Liver (tissue), 8 donors: ENCODE measurements at regions not wholly inside any gene's neighbourhood (a gene's known extent, or its start where the extent isn't known, plus 50 kb on each side); places are given as distances from the start of the nearest gene placed in this dataset.

Experiments used
- DNase-seq: peaks from one replicate; pipeline ENCODE4 v3.0.0-alpha.2; 2017; ENCODE audit warnings: low spot score
- H3K27ac ChIP-seq, 2 donors: one replicate each; pipeline ENCODE4 v1.7.0; 2013; ENCODE audit warnings: inconsistent platforms in 2 of 2, low read length in 2 of 2, control low read depth in 1 of 2, low read depth in 1 of 2, mild to moderate bottlenecking in 1 of 2
- H3K27me3 ChIP-seq, 4 donors: one replicate each; pipeline versions ENCODE4 v1.6.1 to v1.7.0; 2013; ENCODE audit warnings: low read length in 3 of 4, inconsistent platforms in 1 of 4, mild to moderate bottlenecking in 1 of 4, moderate library complexity in 1 of 4; ENCODE audit not compliant: control insufficient read depth in 4 of 4, insufficient read depth in 4 of 4
- H3K36me3 ChIP-seq, 4 donors: one replicate each; pipeline versions ENCODE4 v1.6.1 to v1.7.0; 2013; ENCODE audit warnings: low read length in 3 of 4, mild to moderate bottlenecking in 3 of 4, low read depth in 1 of 4, moderate library complexity in 1 of 4; ENCODE audit not compliant: control insufficient read depth in 4 of 4, insufficient read depth in 3 of 4
- H3K4me1 ChIP-seq, 4 donors: one replicate each; pipeline versions ENCODE4 v1.6.1 to v1.7.0; 2013; ENCODE audit warnings: low read length in 3 of 4, mild to moderate bottlenecking in 3 of 4, moderate library complexity in 1 of 4; ENCODE audit not compliant: control insufficient read depth in 4 of 4, insufficient read depth in 4 of 4
- H3K4me3 ChIP-seq, 3 donors: one replicate each; pipeline versions ENCODE4 v1.6.1 to v1.7.0; 2013; ENCODE audit warnings: low read length in 3 of 3, control low read depth in 1 of 3, low read depth in 1 of 3, mild to moderate bottlenecking in 1 of 3
- H3K9ac ChIP-seq, 2 donors: one replicate each; pipeline ENCODE4 v1.7.0; 2013; ENCODE audit warnings: low read length in 2 of 2, mild to moderate bottlenecking in 2 of 2, moderate library complexity in 2 of 2, control low read depth in 1 of 2, low read depth in 1 of 2
- H3K9me3 ChIP-seq, 4 donors: one replicate each; pipeline versions ENCODE4 v1.6.1 to v1.7.0; 2013; ENCODE audit warnings: low read length in 3 of 4; ENCODE audit not compliant: control insufficient read depth in 4 of 4
- EGR1 ChIP-seq, 2 donors: IDR thresholded peaks; 2 replicates each; pipeline ENCODE4 v1.6.1; 2016 to 2018; ENCODE audit warnings: antibody characterized with exemption in 2 of 2, low read depth in 2 of 2
- FOXA1 ChIP-seq: IDR thresholded peaks from 2 replicates; pipeline ENCODE4 v1.6.1; 2016; ENCODE audit warnings: antibody characterized with exemption
- FOXA2 ChIP-seq: IDR thresholded peaks from 2 replicates; pipeline ENCODE4 v1.6.1; 2016; ENCODE audit warnings: antibody characterized with exemption
- GABPA ChIP-seq, 2 donors: IDR thresholded peaks in 1 of 2; conservative IDR thresholded peaks in 1 of 2; 2 replicates each; pipeline ENCODE4 v1.6.1; 2016; ENCODE audit warnings: antibody characterized with exemption in 2 of 2, mild to moderate bottlenecking in 1 of 2, moderate library complexity in 1 of 2
- HNF4A ChIP-seq, 2 donors: conservative IDR thresholded peaks; 2 replicates each; pipeline ENCODE4 v1.6.1; 2016; ENCODE audit warnings: antibody characterized with exemption in 2 of 2, mild to moderate bottlenecking in 2 of 2
- HNF4G ChIP-seq: IDR thresholded peaks from 2 replicates; pipeline ENCODE4 v1.6.1; 2016; ENCODE audit warnings: antibody characterized with exemption
- JUND ChIP-seq, 2 donors: IDR thresholded peaks; 2 replicates each; pipeline ENCODE4 v1.6.1; 2016; ENCODE audit warnings: antibody characterized with exemption in 2 of 2
- NR2F2 ChIP-seq: IDR thresholded peaks from 2 replicates; pipeline ENCODE4 v1.6.1; 2016; ENCODE audit warnings: antibody characterized with exemption
- RAD21 ChIP-seq, 2 donors: IDR thresholded peaks; 2 replicates each; pipeline ENCODE4 v1.6.1; 2016; ENCODE audit warnings: antibody characterized with exemption in 2 of 2, mild to moderate bottlenecking in 2 of 2
- RXRA ChIP-seq, 2 donors: IDR thresholded peaks; 2 replicates each; pipeline ENCODE4 v1.6.1; 2017 to 2018; ENCODE audit warnings: antibody characterized with exemption in 2 of 2, mild to moderate bottlenecking in 1 of 2
- SP1 ChIP-seq: IDR thresholded peaks from 2 replicates; pipeline ENCODE4 v1.6.1; 2018; ENCODE audit warnings: antibody characterized with exemption, mild to moderate bottlenecking
- TAF1 ChIP-seq: conservative IDR thresholded peaks from 2 replicates; pipeline ENCODE4 v1.6.1; 2016; ENCODE audit warnings: antibody characterized with exemption, mild to moderate bottlenecking
- YY1 ChIP-seq: IDR thresholded peaks from 2 replicates; pipeline ENCODE4 v1.6.1; 2016; ENCODE audit warnings: antibody characterized with exemption, mild to moderate bottlenecking
- WGBS: extraction: QIAGEN DNeasy Blood & Tissue Kit; methylation state at CpG from one replicate; pipeline ENCODE4 v1.1.7; 2013; 5-methylcytosine and 5-hydroxymethylcytosine counted together
- TF ChIP-seq, protein P1 (sequence below): IDR thresholded peaks from 2 replicates; pipeline ENCODE4 v1.6.1; 2016; ENCODE audit warnings: antibody characterized with exemption, mild to moderate bottlenecking
- TF ChIP-seq, protein P2 (sequence below): IDR thresholded peaks from 2 replicates; pipeline ENCODE4 v1.6.1; 2016; ENCODE audit warnings: antibody characterized with exemption
- TF ChIP-seq, protein P3 (sequence below): fragments of 150-350 bp; IDR thresholded peaks from 2 replicates; pipeline ENCODE4 v1.5.1; 2017; ENCODE audit warnings: improper control_type of control experiment, low read depth, low read length; ENCODE audit not compliant: missing input control
- TF ChIP-seq, protein P4 (sequence below): IDR thresholded peaks from 2 replicates; pipeline ENCODE4 v1.6.1; 2016; ENCODE audit warnings: antibody characterized with exemption
- TF ChIP-seq, protein P5 (sequence below): IDR thresholded peaks from 2 replicates; pipeline ENCODE4 v1.6.1; 2016; ENCODE audit warnings: antibody characterized with exemption
- donor health status: healthy.
- donor health status: healthy.
- donor health status: healthy.
- donor health status: healthy.
- donor health status: healthy.

DNA sequence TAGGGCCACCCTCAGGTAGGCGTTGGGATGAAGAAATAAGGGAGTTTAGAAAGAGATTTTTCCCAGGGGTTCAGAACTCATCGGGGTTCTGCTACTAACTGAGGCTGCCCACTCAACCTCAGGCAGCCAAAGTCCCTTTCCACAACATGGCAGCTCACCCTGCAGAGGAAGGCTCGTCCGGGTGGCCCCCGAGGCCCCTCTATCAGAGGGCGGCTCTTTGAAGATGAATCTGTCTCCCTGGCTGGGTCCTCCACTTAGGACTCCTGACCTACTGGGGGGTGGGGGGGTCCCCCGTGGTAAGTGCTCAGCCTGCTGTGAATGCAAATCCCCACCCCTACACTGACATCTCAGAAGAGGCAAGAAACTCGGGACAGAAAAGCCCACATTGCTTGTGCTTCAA is 182.9 kb downstream of the SOD2 start:
- TF ChIP-seq HNF4G: no peak
- no peak for TF ChIP-seq GABPA (IDR thresholded peaks at IDR 0.05 in 1 of 2, conservative IDR thresholded peaks at IDR 0.05 in 1 of 2)
- TF ChIP-seq JUND (IDR thresholded peaks at IDR 0.05): no peak
- TF ChIP-seq, protein P1, sequence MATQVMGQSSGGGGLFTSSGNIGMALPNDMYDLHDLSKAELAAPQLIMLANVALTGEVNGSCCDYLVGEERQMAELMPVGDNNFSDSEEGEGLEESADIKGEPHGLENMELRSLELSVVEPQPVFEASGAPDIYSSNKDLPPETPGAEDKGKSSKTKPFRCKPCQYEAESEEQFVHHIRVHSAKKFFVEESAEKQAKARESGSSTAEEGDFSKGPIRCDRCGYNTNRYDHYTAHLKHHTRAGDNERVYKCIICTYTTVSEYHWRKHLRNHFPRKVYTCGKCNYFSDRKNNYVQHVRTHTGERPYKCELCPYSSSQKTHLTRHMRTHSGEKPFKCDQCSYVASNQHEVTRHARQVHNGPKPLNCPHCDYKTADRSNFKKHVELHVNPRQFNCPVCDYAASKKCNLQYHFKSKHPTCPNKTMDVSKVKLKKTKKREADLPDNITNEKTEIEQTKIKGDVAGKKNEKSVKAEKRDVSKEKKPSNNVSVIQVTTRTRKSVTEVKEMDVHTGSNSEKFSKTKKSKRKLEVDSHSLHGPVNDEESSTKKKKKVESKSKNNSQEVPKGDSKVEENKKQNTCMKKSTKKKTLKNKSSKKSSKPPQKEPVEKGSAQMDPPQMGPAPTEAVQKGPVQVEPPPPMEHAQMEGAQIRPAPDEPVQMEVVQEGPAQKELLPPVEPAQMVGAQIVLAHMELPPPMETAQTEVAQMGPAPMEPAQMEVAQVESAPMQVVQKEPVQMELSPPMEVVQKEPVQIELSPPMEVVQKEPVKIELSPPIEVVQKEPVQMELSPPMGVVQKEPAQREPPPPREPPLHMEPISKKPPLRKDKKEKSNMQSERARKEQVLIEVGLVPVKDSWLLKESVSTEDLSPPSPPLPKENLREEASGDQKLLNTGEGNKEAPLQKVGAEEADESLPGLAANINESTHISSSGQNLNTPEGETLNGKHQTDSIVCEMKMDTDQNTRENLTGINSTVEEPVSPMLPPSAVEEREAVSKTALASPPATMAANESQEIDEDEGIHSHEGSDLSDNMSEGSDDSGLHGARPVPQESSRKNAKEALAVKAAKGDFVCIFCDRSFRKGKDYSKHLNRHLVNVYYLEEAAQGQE: no peak
- TF ChIP-seq RXRA (IDR thresholded peaks at IDR 0.05): no peak
- TF ChIP-seq, protein P2, sequence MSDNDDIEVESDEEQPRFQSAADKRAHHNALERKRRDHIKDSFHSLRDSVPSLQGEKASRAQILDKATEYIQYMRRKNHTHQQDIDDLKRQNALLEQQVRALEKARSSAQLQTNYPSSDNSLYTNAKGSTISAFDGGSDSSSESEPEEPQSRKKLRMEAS: no peak
- TF ChIP-seq TAF1: no peak
- TF ChIP-seq, protein P3, sequence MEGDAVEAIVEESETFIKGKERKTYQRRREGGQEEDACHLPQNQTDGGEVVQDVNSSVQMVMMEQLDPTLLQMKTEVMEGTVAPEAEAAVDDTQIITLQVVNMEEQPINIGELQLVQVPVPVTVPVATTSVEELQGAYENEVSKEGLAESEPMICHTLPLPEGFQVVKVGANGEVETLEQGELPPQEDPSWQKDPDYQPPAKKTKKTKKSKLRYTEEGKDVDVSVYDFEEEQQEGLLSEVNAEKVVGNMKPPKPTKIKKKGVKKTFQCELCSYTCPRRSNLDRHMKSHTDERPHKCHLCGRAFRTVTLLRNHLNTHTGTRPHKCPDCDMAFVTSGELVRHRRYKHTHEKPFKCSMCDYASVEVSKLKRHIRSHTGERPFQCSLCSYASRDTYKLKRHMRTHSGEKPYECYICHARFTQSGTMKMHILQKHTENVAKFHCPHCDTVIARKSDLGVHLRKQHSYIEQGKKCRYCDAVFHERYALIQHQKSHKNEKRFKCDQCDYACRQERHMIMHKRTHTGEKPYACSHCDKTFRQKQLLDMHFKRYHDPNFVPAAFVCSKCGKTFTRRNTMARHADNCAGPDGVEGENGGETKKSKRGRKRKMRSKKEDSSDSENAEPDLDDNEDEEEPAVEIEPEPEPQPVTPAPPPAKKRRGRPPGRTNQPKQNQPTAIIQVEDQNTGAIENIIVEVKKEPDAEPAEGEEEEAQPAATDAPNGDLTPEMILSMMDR: no peak
- TF ChIP-seq, protein P4, sequence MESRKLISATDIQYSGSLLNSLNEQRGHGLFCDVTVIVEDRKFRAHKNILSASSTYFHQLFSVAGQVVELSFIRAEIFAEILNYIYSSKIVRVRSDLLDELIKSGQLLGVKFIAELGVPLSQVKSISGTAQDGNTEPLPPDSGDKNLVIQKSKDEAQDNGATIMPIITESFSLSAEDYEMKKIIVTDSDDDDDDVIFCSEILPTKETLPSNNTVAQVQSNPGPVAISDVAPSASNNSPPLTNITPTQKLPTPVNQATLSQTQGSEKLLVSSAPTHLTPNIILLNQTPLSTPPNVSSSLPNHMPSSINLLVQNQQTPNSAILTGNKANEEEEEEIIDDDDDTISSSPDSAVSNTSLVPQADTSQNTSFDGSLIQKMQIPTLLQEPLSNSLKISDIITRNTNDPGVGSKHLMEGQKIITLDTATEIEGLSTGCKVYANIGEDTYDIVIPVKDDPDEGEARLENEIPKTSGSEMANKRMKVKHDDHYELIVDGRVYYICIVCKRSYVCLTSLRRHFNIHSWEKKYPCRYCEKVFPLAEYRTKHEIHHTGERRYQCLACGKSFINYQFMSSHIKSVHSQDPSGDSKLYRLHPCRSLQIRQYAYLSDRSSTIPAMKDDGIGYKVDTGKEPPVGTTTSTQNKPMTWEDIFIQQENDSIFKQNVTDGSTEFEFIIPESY: no peak
- TF ChIP-seq NR2F2: no peak
- TF ChIP-seq YY1: no peak
- TF ChIP-seq, protein P5, sequence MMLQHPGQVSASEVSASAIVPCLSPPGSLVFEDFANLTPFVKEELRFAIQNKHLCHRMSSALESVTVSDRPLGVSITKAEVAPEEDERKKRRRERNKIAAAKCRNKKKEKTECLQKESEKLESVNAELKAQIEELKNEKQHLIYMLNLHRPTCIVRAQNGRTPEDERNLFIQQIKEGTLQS: no peak
- TF ChIP-seq SP1: no peak
- no peak for TF ChIP-seq RAD21 (IDR thresholded peaks at IDR 0.05)
- no peak overlapping the region for H3K9ac ChIP-seq
- WGBS: 82% methylated on average over 8 of the region's 8 CpGs
- H3K36me3 ChIP-seq: no peaks in the 10 kb centered on the region
- no peak overlapping the region for H3K27ac ChIP-seq
- H3K9me3 ChIP-seq: no peaks in the 10 kb centered on the region
- no peak for DNase-seq
- no peaks in the 10 kb centered on the region for H3K4me1 ChIP-seq
- H3K4me3 ChIP-seq: no peak overlapping the region
- peaks cover 0 to 3% (median 0%) of the 10 kb centered on the region in 4 donors for H3K27me3 ChIP-seq

DNA sequence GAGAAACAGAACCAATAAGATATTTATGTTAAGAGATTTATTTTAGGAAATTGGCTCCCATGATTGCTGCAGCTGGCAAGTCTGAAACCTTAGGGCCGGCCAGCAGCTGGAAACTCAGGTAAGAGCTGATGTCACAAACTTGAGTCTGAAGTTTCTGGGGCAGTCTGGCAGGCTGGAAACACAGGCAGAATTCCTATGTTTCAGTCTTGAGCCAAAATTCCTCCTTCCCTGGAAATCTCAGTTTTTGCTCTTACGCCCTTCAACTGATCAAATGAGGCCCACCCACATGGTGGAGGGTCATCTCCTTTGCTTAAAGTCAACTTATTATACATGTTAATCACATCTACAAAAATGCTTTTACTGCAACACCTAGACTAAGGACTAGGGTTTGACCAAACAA is 184.1 kb downstream of the SOD2 start:
- H3K27ac ChIP-seq: no peak overlapping the region
- H3K36me3 ChIP-seq: no peaks in the 10 kb centered on the region
- no peaks in the 10 kb centered on the region for H3K4me1 ChIP-seq
- no peaks in the 10 kb centered on the region for H3K27me3 ChIP-seq
- TF ChIP-seq RAD21 (IDR thresholded peaks at IDR 0.05) (no peak), FOXA1 (no peak), JUND (IDR thresholded peaks at IDR 0.05) (no peak), FOXA2 (no peak), YY1 (no peak), HNF4A (conservative IDR thresholded peaks at IDR 0.05) (no peak), SP1 (no peak), GABPA (IDR thresholded peaks at IDR 0.05 in 1 of 2, conservative IDR thresholded peaks at IDR 0.05 in 1 of 2) (no peak), EGR1 (IDR thresholded peaks at IDR 0.05; ENCODE audit: low read depth in 2 of 2) (no peak), RXRA (IDR thresholded peaks at IDR 0.05) (no peak), NR2F2 (no peak)
- TF ChIP-seq, protein P2: no peak
- TF ChIP-seq, protein P3: no peak
- TF ChIP-seq, protein P5: no peak
- no peak overlapping the region for H3K9ac ChIP-seq
- DNase-seq: no peak
- no peaks in the 10 kb centered on the region for H3K9me3 ChIP-seq
- 95% methylated on average over 2 of the region's 2 CpGs for WGBS
- no peak overlapping the region for H3K4me3 ChIP-seq
